ENCODE measurements at regions not wholly inside any gene's neighbourhood (a gene's known extent, or its start where the extent isn't known, plus 50 kb on each side); places are given as distances from the start of the nearest gene placed in this dataset.

GRCh38 chr2:221202431-221202830 lies 369.7 kb downstream of the EPHA4 start:
- CTCF ChIA-PET: no interaction called here
- Histone ChIP-seq H3K36me3 (ENCODE audit: control insufficient read depth, insufficient read depth, low read length) (no peaks in the 10 kb centered on the region), H3K27me3 (ENCODE audit: control insufficient read depth, insufficient read depth, low read length) (no peaks in the 10 kb centered on the region), H3K4me3 (ENCODE audit: low read depth, low read length) (no peak overlapping the region)
- POLR2A ChIA-PET: no interaction called here
- DNase-seq (ENCODE audit: low read depth): no peak
- no peak for TF ChIP-seq CTCF (IDR thresholded peaks at IDR 0.05; ENCODE audit: insufficient read depth, low read depth, low read length)

DNA sequence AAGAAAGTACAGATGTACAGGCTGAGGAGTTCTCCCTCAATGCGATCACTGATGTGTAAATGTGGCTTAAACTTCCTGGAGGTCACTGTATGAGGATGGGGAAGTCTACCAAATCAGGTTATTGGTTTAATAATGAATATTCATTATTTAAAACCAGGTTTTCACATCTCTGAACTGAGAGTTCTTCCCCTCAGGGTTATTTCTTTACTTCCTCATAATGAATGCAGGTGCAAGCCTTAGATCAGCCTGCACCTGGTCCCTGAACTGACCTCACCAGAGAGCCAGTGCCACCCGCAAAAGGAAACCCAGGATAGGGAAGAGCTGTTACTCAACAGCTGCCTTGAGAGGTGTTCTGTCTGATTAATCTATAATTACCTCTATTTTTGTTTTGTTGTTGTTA lies 369.0 kb downstream of the EPHA4 start:
- H3K36me3 ChIP-seq (ENCODE audit: control insufficient read depth, insufficient read depth, low read length): no peaks in the 10 kb centered on the region
- ChIA-PET CTCF (no interaction called here), POLR2A (no interaction called here)
- H3K27me3 ChIP-seq (ENCODE audit: control insufficient read depth, insufficient read depth, low read length): no peaks in the 10 kb centered on the region
- no peak for TF ChIP-seq CTCF (IDR thresholded peaks at IDR 0.05; ENCODE audit: insufficient read depth, low read depth, low read length)
- H3K4me3 ChIP-seq (ENCODE audit: low read depth, low read length): no peak overlapping the region
- DNase-seq (ENCODE audit: low read depth): no peak

GRCh38 chr2:221203856-221204255 lies 368.2 kb downstream of the EPHA4 start:
- no peak for TF ChIP-seq CTCF (IDR thresholded peaks at IDR 0.05; ENCODE audit: insufficient read depth, low read depth, low read length)
- ChIA-PET CTCF (no interaction called here), POLR2A (no interaction called here)
- H3K4me3 ChIP-seq (ENCODE audit: low read depth, low read length): no peak overlapping the region
- no peaks in the 10 kb centered on the region for H3K27me3 ChIP-seq (ENCODE audit: control insufficient read depth, insufficient read depth, low read length)
- no peaks in the 10 kb centered on the region for H3K36me3 ChIP-seq (ENCODE audit: control insufficient read depth, insufficient read depth, low read length)
- no peak for DNase-seq (ENCODE audit: low read depth)

DNA sequence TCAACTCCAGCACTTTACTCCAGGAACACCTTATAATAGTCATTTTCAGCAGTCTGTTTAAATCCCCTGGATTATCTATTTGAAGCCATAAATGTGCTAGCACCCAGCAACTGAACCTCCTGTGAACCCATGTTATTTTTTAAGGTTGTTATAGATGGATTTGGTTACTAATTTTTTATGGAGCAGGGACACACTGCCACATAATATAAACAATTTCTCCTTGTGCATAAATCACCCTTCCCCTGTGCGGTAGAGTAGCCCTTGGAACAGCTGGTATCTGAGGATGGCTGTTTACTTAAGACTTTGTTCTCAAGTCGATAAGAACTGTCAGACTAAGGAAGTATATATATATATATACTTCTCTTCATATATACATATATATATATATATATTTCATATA lies 367.4 kb downstream of the EPHA4 start:
- ChIA-PET POLR2A (no interaction called here), CTCF (no interaction called here)
- no peak for DNase-seq (ENCODE audit: low read depth)
- no peak overlapping the region for H3K4me3 ChIP-seq (ENCODE audit: low read depth, low read length)
- H3K36me3 ChIP-seq (ENCODE audit: control insufficient read depth, insufficient read depth, low read length): no peaks in the 10 kb centered on the region
- H3K27me3 ChIP-seq (ENCODE audit: control insufficient read depth, insufficient read depth, low read length): no peaks in the 10 kb centered on the region
- TF ChIP-seq CTCF (IDR thresholded peaks at IDR 0.05; ENCODE audit: insufficient read depth, low read depth, low read length): no peak

DNA sequence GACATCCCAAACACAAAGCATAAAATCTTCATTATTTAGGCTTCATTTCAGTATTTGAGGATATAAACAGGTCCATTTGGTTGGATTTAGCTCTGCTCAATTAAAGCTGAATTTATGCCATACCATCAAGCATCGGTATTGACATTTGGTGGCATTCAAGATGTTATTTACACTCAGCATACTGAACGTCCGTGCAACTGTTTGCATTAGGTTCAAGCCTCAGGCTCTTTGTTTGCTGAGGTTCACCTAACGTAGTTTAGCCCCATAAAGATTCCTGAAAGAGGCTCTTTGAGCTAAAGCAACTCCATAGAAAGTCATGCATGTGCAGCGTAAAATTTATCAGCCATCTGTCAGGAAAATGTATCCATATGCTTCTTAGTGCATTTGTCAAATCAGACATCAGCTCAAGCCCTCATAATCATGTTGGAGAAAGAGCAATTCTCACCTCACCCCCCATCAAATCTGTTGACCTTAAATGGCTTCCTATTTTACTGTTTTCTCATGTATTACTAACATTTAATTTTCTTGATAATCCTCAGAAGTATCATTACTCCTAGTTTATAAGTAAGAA lies 366.9 kb downstream of the EPHA4 start:
- no peaks in the 10 kb centered on the region for H3K36me3 ChIP-seq (ENCODE audit: control insufficient read depth, insufficient read depth, low read length)
- ChIA-PET CTCF (no interaction called here), POLR2A (no interaction called here)
- TF ChIP-seq CTCF (IDR thresholded peaks at IDR 0.05; ENCODE audit: insufficient read depth, low read depth, low read length): no peak
- no peaks in the 10 kb centered on the region for H3K27me3 ChIP-seq (ENCODE audit: control insufficient read depth, insufficient read depth, low read length)
- DNase-seq (ENCODE audit: low read depth): no peak
- no peak overlapping the region for H3K4me3 ChIP-seq (ENCODE audit: low read depth, low read length)
